Cardiac muscle cell (in vitro differentiated cells and primary cell): ENCODE measurements at regions not wholly inside any gene's neighbourhood (a gene's known extent, or its start where the extent isn't known, plus 50 kb on each side); places are given as distances from the start of the nearest gene placed in this dataset.

ENCODE experiments used
- DNase-seq, 2 donors: peaks; one replicate each; pipeline versions ENCODE4 v3.0.0 to v3.0.0-alpha.2; 2010 to 2017; ENCODE audit warnings: low read depth in 1 of 2, low spot score in 1 of 2
- H3K27ac ChIP-seq: fragments of 200-600 bp; sonication (generic); 2 replicates; pipeline ENCODE4 v1.5.1; 2016
- H3K27me3 ChIP-seq: fragments of 200-600 bp; sonication (generic); 2 replicates; pipeline ENCODE4 v1.6.0; 2016; ENCODE audit warnings: control low read depth
- H3K36me3 ChIP-seq: fragments of 200-600 bp; sonication (generic); 2 replicates; pipeline ENCODE4 v1.5.1; 2016; ENCODE audit warnings: control low read depth
- H3K4me1 ChIP-seq: fragments of 200-600 bp; sonication (generic); 2 replicates; pipeline ENCODE4 v1.8.1; 2017; ENCODE audit warnings: low read depth, mild to moderate bottlenecking, mixed run types
- H3K4me3 ChIP-seq: fragments of 200-600 bp; sonication (generic); 2 replicates; pipeline ENCODE4 v1.5.1; 2016; ENCODE audit warnings: mild to moderate bottlenecking
- H3K9me3 ChIP-seq: fragments of 200-600 bp; sonication (generic); 2 replicates; pipeline ENCODE4 v1.5.1; 2017; ENCODE audit warnings: low read depth, mild to moderate bottlenecking, control low read depth
- TF ChIP-seq, protein P1 (sequence below): IDR thresholded peaks from 2 replicates; pipeline ENCODE4 v1.5.1; 2012; ENCODE audit warnings: low read depth, mild to moderate bottlenecking, low read length

DNA sequence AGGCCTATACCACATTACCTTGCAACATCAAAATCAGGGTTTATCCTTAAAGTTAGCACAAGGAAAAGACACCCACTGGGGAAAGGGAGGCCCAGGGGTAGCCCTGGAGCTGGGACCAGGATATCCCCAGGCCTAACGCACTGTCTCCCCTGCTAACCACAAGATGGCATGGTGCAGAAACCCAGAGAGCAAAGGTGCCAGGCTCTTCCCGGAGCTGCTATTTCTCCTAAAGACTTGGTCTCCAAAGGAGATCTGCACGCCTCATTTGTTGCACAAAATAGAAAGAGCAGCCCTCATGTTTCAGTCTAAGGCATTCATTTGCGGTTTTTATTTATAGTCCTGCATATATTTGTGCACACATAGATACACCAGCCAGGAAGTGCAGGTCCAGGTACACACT, 408.6 kb downstream of the SOX9 start:
- Histone ChIP-seq H3K27me3 (no peaks in the 10 kb centered on the region), H3K9me3 (no peaks in the 10 kb centered on the region), H3K4me3 (no peak overlapping the region), H3K4me1 (no peaks in the 10 kb centered on the region), H3K36me3 (no peaks in the 10 kb centered on the region), H3K27ac (no peak overlapping the region)
- TF ChIP-seq, protein P1, sequence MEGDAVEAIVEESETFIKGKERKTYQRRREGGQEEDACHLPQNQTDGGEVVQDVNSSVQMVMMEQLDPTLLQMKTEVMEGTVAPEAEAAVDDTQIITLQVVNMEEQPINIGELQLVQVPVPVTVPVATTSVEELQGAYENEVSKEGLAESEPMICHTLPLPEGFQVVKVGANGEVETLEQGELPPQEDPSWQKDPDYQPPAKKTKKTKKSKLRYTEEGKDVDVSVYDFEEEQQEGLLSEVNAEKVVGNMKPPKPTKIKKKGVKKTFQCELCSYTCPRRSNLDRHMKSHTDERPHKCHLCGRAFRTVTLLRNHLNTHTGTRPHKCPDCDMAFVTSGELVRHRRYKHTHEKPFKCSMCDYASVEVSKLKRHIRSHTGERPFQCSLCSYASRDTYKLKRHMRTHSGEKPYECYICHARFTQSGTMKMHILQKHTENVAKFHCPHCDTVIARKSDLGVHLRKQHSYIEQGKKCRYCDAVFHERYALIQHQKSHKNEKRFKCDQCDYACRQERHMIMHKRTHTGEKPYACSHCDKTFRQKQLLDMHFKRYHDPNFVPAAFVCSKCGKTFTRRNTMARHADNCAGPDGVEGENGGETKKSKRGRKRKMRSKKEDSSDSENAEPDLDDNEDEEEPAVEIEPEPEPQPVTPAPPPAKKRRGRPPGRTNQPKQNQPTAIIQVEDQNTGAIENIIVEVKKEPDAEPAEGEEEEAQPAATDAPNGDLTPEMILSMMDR, result no peak
- DNase-seq, result no peak

DNA sequence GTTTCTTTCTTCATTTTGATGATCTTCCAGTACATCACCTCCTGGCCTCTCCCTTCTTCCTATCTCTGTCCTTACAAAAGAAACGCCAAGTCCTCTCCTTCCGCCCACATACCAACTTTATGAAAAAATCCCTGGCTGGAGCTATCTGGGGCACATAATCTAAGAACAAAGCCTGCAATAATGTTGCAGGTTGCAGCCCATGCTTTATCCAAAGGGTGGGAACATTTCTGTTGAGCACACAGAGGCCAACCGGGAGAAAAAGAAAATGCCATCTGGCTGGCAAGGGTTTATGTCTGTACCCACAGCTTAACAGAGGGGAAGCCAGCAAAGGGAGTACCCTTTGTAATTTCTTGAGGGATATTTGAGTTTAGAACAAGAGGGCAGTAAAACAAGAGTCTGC, 409.6 kb downstream of the SOX9 start:
- TF ChIP-seq, protein P1, result no peak
- Histone ChIP-seq H3K4me3 (no peak overlapping the region), H3K36me3 (no peaks in the 10 kb centered on the region), H3K4me1 (no peaks in the 10 kb centered on the region), H3K27me3 (no peaks in the 10 kb centered on the region), H3K9me3 (no peaks in the 10 kb centered on the region), H3K27ac (no peak overlapping the region)
- no peak for DNase-seq

DNA sequence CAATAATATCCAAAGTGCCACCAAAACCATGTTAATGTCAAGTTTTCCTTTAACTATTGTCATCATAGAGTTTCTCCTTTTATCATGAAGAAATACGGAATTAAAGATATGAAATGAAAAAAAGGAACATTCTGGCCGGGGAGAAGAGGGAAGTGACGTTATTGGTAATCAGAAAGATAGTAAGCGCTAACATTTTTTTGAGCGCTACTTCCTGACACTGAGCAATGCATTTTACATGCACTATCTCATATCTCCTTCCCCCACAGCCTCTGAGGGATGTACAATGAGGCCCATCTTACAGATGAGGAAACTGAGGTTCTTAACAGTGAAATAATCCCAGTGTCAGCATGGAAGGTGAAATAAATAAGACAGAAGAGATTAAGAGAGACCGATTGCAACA, 410.9 kb downstream of the SOX9 start:
- Histone ChIP-seq H3K27me3 (no peaks in the 10 kb centered on the region), H3K4me1 (no peaks in the 10 kb centered on the region), H3K36me3 (no peaks in the 10 kb centered on the region), H3K9me3 (no peaks in the 10 kb centered on the region), H3K4me3 (no peak overlapping the region), H3K27ac (no peak overlapping the region)
- DNase-seq, result peak in 1 of 2 donors; percentile 63
- TF ChIP-seq, protein P1, result no peak

DNA sequence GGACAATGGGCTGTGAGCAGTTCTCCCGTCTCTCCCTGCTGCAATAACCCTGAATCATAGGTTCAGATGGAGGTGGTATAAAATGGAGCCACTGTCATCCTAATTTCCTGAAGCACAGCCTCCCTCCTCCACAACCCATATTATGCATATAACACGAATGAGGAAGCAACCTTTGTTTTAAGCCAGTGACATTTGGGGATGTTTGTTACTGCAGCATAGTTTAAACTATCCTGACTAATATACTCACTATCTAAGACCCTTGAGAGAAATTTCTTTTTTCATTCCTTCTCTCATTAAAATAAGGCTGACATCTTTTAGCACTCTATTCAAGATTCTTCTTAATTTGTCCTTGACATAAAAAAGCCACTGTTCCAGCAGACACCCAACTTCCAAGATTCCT, 413.4 kb downstream of the SOX9 start:
- Histone ChIP-seq H3K36me3 (no peaks in the 10 kb centered on the region), H3K9me3 (no peaks in the 10 kb centered on the region), H3K27ac (no peak overlapping the region), H3K4me1 (peaks cover 2% of the 10 kb centered on the region), H3K4me3 (no peak overlapping the region), H3K27me3 (peaks cover 2% of the 10 kb centered on the region)
- TF ChIP-seq, protein P1, result no peak
- DNase-seq, result no peak

DNA sequence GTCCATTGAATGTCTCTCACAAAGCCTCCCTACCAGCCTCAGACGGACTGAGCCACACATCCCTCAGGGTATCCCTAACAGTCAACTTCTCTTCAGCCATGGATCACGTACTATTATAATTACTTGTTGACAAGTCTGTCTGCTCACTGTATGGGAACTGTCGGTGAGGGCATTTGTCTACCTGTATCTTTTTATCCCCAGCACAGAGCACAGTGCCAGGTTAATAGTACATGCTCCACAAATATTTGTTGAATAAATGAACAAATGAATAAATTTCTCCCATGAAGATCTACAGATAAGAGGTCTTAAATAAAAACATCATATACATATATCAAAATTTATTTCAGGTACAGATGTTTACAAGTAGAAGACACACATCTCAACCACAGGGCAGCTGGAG, 414.0 kb downstream of the SOX9 start:
- peaks cover 7% of the 10 kb centered on the region for H3K4me1 ChIP-seq
- H3K9me3 ChIP-seq, result no peaks in the 10 kb centered on the region
- peaks cover 5% of the 10 kb centered on the region for H3K27me3 ChIP-seq

More for the DNA sequence above, 414.0 kb downstream of the SOX9 start:
- DNase-seq, result no peak
- TF ChIP-seq, protein P1, result no peak
- H3K4me3 ChIP-seq, result no peak overlapping the region
- no peak overlapping the region for H3K27ac ChIP-seq
- no peaks in the 10 kb centered on the region for H3K36me3 ChIP-seq
